GM12873 (cell line): ENCODE measurements at regions not wholly inside any gene's neighbourhood (a gene's known extent, or its start where the extent isn't known, plus 50 kb on each side); places are given as distances from the start of the nearest gene placed in this dataset.

ENCODE experiments used
- CTCF ChIP-seq: IDR thresholded peaks from 2 replicates; pipeline ENCODE4 v1.5.1; 2012; ENCODE audit warnings: low read depth, mild to moderate bottlenecking, moderate library complexity, low read length, control low read depth; ENCODE audit not compliant: insufficient read depth; ENCODE audit errors: missing control alignments

GRCh38 chr4:23962462-23962861, 72.6 kb upstream of the PPARGC1A start:
- no peak for TF ChIP-seq CTCF

- TF ChIP-seq CTCF: no peak
Observed at GRCh38 chr4:23959396-23960148, 69.7 kb upstream of the PPARGC1A start.

- TF ChIP-seq CTCF: no peak
Observed at GRCh38 chr4:23958749-23959148, 68.9 kb upstream of the PPARGC1A start.

GRCh38 chr4:23957465-23957864, 67.6 kb upstream of the PPARGC1A start:
- TF ChIP-seq CTCF: no peak

- TF ChIP-seq CTCF: no peak
Observed at GRCh38 chr4:23956601-23957364, 66.9 kb upstream of the PPARGC1A start.

GRCh38 chr4:23952258-23952657, 62.4 kb upstream of the PPARGC1A start:
- TF ChIP-seq CTCF: no peak

- no peak for TF ChIP-seq CTCF
Observed at GRCh38 chr4:23947826-23948225, 58.0 kb upstream of the PPARGC1A start.
